ENCODE measurements at regions not wholly inside any gene's neighbourhood (a gene's known extent, or its start where the extent isn't known, plus 50 kb on each side); places are given as distances from the start of the nearest gene placed in this dataset.

GRCh38 chr22:49232319-49233067 lies 595.2 kb downstream of the BRD1 start (continued):
- TF ChIP-seq CTCF (IDR thresholded peaks at IDR 0.05 in 2 of 3, conservative IDR thresholded peaks at IDR 0.05 in 1 of 3; ENCODE audit: borderline replicate concordance in 1 of 3, insufficient read depth in 1 of 3, low read depth in 2 of 3, low read length in 2 of 3) (no peak), SRF (IDR thresholded peaks at IDR 0.05; ENCODE audit: low read depth) (no peak), ZNF274 (IDR thresholded peaks at IDR 0.05; ENCODE audit: low read depth, low read length) (no peak)

GRCh38 chr22:49230194-49230577 lies 597.5 kb downstream of the BRD1 start:
- Histone ChIP-seq H3K4me2 (ENCODE audit: low read length) (no peak overlapping the region), H3K27me3 (ENCODE audit: insufficient read depth, low read length) (peaks cover 28% of the 10 kb centered on the region), H3K9me3 (ENCODE audit: control insufficient read depth in 1 of 2, insufficient read depth in 1 of 2, low read depth in 1 of 2, low read length in 2 of 2) (no peaks in the 10 kb centered on the region), H2AFZ (ENCODE audit: low read depth, low read length, poor library complexity, severe bottlenecking) (no peak overlapping the region), H3K4me1 (ENCODE audit: control insufficient read depth in 1 of 2, insufficient read depth in 2 of 2, low read length in 2 of 2) (no peaks in the 10 kb centered on the region), H3K27ac (ENCODE audit: low read depth, low read length) (no peak overlapping the region), H3K79me2 (ENCODE audit: insufficient read depth, low read length) (no peaks in the 10 kb centered on the region), H3K9me2 (ENCODE audit: insufficient read depth) (no peaks in the 10 kb centered on the region), H3K4me3 (replicated peaks in 1 of 2; ENCODE audit: low read depth in 1 of 2, low read length in 2 of 2) (no peak overlapping the region), H3K36me3 (ENCODE audit: control insufficient read depth in 1 of 2, insufficient read depth in 2 of 2, low read length in 2 of 2) (no peaks in the 10 kb centered on the region), H4K20me1 (ENCODE audit: insufficient read depth) (no peaks in the 10 kb centered on the region), H3K9ac (ENCODE audit: low read length) (no peak overlapping the region)
- intact Hi-C loops (cut with micrococcal nuclease): no loop called here
- DNase-seq (ENCODE audit: low read depth, low spot score): no peak
- POLR2A ChIA-PET: no interaction called here
- no peak for TF ChIP-seq JUND (IDR thresholded peaks at IDR 0.05)
- TF ChIP-seq REST (IDR thresholded peaks at IDR 0.05; ENCODE audit: low read depth): peak; percentile 66
- CTCF ChIA-PET: no interaction called here
- no peak for ATAC-seq
- BruUV-seq (replicated peaks): no TSS peak
- RAD21 ChIA-PET (ENCODE audit: low non-redundant PET in 1 of 2, low total read pairs in 2 of 2, uncharacterized antibody in 2 of 2, unreplicated experiment in 2 of 2): no interaction called here
